ENCODE measurements at regions not wholly inside any gene's neighbourhood (a gene's known extent, or its start where the extent isn't known, plus 50 kb on each side); places are given as distances from the start of the nearest gene placed in this dataset.

DNA sequence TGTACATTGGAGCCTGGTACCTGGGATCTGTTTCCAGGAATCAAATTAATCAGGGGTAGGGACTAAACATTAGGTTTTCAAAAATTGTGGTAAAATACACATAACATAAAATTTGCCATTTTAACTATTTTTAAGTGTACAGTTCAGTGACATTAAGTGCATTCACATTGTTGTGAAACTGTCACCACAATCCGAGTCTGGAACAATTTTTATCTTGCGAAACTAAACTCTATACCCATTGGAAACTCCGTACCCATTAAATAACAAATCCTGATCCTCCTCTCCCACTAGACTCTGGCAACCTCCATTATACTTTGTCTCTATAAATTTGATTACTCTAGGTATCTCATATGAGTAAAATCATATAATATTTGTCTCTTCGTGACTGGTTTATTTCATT, 486.2 kb downstream of the GADD45G start:
- no peak for DNase-seq (ENCODE audit: extremely low spot score, unreplicated experiment)
- H3K9me3 Mint-ChIP-seq (ENCODE audit: unreplicated experiment) = no peaks in the 10 kb centered on the region
- H3K36me3 Mint-ChIP-seq (ENCODE audit: unreplicated experiment) = no peaks in the 10 kb centered on the region
- no peak overlapping the region for H3K27ac Mint-ChIP-seq (ENCODE audit: unreplicated experiment)
- TF ChIP-seq, protein P1, sequence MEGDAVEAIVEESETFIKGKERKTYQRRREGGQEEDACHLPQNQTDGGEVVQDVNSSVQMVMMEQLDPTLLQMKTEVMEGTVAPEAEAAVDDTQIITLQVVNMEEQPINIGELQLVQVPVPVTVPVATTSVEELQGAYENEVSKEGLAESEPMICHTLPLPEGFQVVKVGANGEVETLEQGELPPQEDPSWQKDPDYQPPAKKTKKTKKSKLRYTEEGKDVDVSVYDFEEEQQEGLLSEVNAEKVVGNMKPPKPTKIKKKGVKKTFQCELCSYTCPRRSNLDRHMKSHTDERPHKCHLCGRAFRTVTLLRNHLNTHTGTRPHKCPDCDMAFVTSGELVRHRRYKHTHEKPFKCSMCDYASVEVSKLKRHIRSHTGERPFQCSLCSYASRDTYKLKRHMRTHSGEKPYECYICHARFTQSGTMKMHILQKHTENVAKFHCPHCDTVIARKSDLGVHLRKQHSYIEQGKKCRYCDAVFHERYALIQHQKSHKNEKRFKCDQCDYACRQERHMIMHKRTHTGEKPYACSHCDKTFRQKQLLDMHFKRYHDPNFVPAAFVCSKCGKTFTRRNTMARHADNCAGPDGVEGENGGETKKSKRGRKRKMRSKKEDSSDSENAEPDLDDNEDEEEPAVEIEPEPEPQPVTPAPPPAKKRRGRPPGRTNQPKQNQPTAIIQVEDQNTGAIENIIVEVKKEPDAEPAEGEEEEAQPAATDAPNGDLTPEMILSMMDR (IDR thresholded peaks at IDR 0.05) = no peak
- no peak overlapping the region for H3K4me3 Mint-ChIP-seq (ENCODE audit: unreplicated experiment)
- H3K4me1 Mint-ChIP-seq (ENCODE audit: unreplicated experiment) = no peaks in the 10 kb centered on the region
- H3K27me3 Mint-ChIP-seq (ENCODE audit: unreplicated experiment) = peaks cover 14% of the 10 kb centered on the region

DNA sequence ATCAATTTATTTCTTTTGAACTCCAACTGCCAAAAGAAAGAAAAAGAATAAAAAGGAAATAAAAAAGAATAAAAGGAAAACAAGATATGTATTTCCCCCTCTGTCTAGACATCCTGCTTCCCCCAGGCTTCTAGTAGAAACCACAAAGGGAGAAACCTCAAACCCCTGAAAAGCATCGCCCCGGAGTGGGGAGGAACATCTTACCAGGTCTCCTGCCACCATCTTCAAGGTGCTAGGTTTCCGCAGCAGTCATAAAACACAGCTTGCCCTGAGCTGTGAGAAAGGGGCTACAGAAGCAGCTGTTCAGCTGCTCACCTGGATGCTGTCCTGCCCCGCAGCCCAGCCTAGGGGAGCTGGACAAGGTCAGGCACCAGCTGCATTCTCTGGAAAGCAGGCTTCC, 487.7 kb downstream of the GADD45G start:
- H3K27ac Mint-ChIP-seq (ENCODE audit: unreplicated experiment) = no peak overlapping the region
- H3K36me3 Mint-ChIP-seq (ENCODE audit: unreplicated experiment) = no peaks in the 10 kb centered on the region
- peaks cover 14% of the 10 kb centered on the region for H3K27me3 Mint-ChIP-seq (ENCODE audit: unreplicated experiment)
- no peaks in the 10 kb centered on the region for H3K9me3 Mint-ChIP-seq (ENCODE audit: unreplicated experiment)
- no peak overlapping the region for H3K4me3 Mint-ChIP-seq (ENCODE audit: unreplicated experiment)
- no peak for DNase-seq (ENCODE audit: extremely low spot score, unreplicated experiment)
- H3K4me1 Mint-ChIP-seq (ENCODE audit: unreplicated experiment) = no peaks in the 10 kb centered on the region
- TF ChIP-seq, protein P1 (IDR thresholded peaks at IDR 0.05) = no peak

DNA sequence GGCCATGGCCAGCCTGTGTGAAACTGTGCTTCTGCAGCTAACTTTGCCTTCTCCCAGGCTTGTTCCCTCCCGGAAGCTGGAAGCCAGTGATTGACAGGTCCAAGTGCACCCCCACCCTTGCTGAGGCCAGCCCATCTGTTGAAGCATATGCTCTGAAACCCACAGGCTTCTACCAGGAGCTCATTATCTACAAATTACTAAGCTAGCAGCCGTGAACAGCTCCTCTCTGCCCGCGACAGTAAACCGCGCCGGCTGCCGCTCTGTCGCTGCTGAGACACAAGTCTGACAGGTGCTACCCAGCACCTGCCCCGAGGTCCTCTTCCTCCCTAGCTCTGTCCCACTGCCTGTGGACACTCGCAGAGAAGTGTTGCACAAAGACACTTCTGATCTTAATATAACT, 490.9 kb downstream of the GADD45G start:
- TF ChIP-seq, protein P1 (IDR thresholded peaks at IDR 0.05) = no peak
- no peaks in the 10 kb centered on the region for H3K4me1 Mint-ChIP-seq (ENCODE audit: unreplicated experiment)
- no peaks in the 10 kb centered on the region for H3K9me3 Mint-ChIP-seq (ENCODE audit: unreplicated experiment)
- H3K27ac Mint-ChIP-seq (ENCODE audit: unreplicated experiment) = no peak overlapping the region
- H3K36me3 Mint-ChIP-seq (ENCODE audit: unreplicated experiment) = no peaks in the 10 kb centered on the region
- no peak for DNase-seq (ENCODE audit: extremely low spot score, unreplicated experiment)
- peaks cover 9% of the 10 kb centered on the region for H3K27me3 Mint-ChIP-seq (ENCODE audit: unreplicated experiment)
- no peak overlapping the region for H3K4me3 Mint-ChIP-seq (ENCODE audit: unreplicated experiment)

DNA sequence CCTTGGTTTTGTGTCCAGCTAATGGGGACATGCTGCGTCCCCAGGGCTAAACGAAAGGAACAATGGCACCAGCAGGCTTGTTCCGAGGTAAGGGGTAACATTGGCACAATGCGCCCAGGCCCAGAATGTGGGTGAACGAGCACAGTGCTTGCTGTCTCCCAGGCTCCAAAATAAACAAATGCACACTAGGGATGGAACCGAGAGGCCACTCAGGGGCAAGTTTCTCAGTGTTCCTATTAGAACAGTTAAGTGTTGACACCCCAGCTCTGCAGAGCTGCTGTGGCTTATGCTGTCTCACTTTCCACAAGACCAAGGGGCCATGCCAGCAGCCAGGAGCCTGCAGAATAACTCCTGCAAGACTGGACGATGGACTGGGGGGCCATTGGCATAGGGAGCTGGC, 492.4 kb downstream of the GADD45G start:
- TF ChIP-seq, protein P1 (IDR thresholded peaks at IDR 0.05) = no peak
- no peak overlapping the region for H3K4me3 Mint-ChIP-seq (ENCODE audit: unreplicated experiment)
- H3K27ac Mint-ChIP-seq (ENCODE audit: unreplicated experiment) = no peak overlapping the region
- no peaks in the 10 kb centered on the region for H3K36me3 Mint-ChIP-seq (ENCODE audit: unreplicated experiment)
- peaks cover 9% of the 10 kb centered on the region for H3K27me3 Mint-ChIP-seq (ENCODE audit: unreplicated experiment)
- no peak for DNase-seq (ENCODE audit: extremely low spot score, unreplicated experiment)
- no peaks in the 10 kb centered on the region for H3K9me3 Mint-ChIP-seq (ENCODE audit: unreplicated experiment)
- no peaks in the 10 kb centered on the region for H3K4me1 Mint-ChIP-seq (ENCODE audit: unreplicated experiment)

DNA sequence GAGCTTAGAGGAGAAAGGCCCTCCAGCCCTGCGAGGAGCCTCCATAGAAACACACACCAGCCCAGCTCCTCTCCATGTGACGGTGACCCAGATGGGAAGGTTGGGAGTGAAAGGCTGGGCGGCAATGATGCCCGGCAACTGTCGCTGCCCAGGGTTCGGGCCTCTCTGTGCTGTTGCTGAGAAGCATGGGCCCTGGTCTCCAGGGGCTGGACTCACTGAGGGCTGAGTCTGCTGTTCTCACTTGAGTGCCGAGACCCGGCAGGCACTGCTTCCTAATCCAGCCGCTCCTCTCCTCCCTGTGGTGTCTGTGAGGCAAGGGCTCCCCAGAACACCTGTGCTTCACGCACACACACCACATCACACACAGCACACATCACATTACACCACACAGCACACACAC, 493.6 kb downstream of the GADD45G start:
- H3K36me3 Mint-ChIP-seq (ENCODE audit: unreplicated experiment) = no peaks in the 10 kb centered on the region
- no peaks in the 10 kb centered on the region for H3K4me1 Mint-ChIP-seq (ENCODE audit: unreplicated experiment)
- H3K27ac Mint-ChIP-seq (ENCODE audit: unreplicated experiment) = no peak overlapping the region
- no peak overlapping the region for H3K4me3 Mint-ChIP-seq (ENCODE audit: unreplicated experiment)
- peaks cover 7% of the 10 kb centered on the region for H3K27me3 Mint-ChIP-seq (ENCODE audit: unreplicated experiment)
- H3K9me3 Mint-ChIP-seq (ENCODE audit: unreplicated experiment) = no peaks in the 10 kb centered on the region
- TF ChIP-seq, protein P1 (IDR thresholded peaks at IDR 0.05) = no peak
- no peak for DNase-seq (ENCODE audit: extremely low spot score, unreplicated experiment)
